NCI-H1105 treated with DMSO at 0.1 percent for 48 hours (cell line): ENCODE measurements at regions not wholly inside any gene's neighbourhood (a gene's known extent, or its start where the extent isn't known, plus 50 kb on each side); places are given as distances from the start of the nearest gene placed in this dataset.
"Not testable (repeated sequence)": the region's sequence is repeated elsewhere in the genome, so short reads cannot be mapped to it uniquely, and the experiment has no call there.

ENCODE experiments used
- DNase-seq: peaks from one replicate; lab custom pipeline; 2025; lab: John Stamatoyannopoulos, UW

DNA sequence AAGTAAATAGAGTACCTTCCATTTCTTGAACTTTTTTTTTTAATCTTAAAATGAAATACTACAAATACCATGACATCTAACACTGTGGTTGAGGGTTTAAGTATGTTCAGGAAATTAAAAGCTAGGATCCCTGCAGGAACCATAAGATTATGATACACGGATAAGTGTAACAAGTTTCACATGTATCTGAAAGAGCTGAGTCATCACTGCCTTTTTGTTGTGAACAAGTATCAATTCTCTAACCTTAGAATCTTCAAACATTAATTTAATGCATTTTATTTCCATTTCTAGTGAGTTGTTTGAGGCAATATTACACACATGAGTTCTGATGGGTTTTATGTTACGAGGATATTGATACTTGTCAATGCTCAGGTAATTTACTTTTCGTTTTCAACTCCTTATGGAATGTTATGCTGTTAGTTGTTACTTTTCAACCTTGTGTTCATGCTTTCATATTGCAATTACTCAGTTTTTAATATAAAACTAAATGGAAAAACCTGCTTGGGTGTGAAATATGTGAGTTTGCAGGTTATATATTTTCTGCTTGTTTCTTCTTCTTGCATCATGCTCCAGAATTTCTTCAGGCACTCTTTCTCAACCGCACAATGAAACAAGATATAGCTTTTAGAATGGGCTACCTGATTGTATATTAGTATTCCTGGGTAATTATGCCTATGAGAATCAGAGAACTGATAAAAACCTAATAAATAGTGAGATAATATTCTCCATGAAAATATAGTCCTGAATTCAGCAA, 361.3 kb upstream of the MTNR1B start:
- DNase-seq, result no peak

DNA sequence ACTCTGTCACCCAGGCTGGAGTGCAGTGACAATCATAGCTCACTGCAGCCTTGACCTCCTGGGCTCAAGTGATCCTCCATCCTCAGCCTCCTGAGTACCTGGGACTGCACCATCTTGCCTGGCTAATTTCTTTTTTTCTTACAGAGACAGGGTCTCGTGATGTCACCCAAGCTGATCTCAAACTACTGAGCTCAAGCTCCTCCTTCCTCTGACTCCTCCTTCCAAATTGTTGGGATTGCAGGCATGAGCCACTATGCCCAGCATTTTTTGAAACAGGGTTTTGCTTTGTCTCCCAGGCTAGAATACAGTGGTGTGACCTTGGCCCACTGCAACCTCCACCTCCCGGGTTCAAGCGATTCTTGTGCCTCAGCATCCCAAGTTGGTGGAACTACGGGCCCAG, 358.3 kb upstream of the MTNR1B start:
- no peak for DNase-seq

- not testable (repeated sequence) for DNase-seq
These were observed 351.4 kb upstream of the MTNR1B start for GRCh38 chr11:92618020-92618419.

DNA sequence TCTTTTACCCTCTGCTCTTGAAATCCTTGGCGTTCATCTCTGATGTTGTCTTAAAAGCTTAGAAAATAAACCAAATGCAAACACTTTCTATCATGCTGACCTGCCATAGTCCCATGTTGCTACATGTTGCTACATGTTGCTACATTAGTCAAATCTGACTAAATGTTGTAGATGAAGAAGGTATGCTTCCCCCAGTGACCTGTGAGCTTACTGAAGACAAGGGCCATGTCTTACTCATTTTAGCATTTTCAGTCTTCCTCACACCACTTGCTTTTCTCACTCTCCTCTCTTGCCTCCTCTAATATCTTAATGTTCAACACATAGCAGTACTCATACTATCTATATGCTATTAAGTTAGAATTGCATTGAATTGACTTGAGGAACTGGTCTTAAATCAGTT, 346.4 kb upstream of the MTNR1B start:
- no peak for DNase-seq

DNA sequence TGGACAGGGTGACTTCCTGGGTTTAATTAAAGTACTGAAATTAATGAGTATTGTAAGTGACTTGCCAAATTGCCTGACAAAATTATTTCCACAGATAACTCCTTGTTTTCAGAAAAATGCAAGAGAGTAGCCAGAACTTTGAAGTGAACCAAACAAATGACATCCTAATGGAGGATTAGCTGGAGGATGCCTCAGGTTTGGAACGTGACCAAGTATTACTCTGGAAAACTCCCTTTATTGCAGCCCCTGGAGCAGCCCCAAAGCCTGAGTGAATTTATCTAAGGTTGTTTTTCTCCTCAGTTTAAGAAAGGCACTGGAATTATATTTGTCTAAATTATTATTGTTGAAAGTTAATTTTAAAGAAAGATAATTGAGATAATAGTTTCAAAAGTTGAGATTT, 343.6 kb upstream of the MTNR1B start:
- DNase-seq, result peak; percentile 23

- DNase-seq, result no peak
These were observed 342.8 kb upstream of the MTNR1B start for GRCh38 chr11:92626624-92627023.

DNA sequence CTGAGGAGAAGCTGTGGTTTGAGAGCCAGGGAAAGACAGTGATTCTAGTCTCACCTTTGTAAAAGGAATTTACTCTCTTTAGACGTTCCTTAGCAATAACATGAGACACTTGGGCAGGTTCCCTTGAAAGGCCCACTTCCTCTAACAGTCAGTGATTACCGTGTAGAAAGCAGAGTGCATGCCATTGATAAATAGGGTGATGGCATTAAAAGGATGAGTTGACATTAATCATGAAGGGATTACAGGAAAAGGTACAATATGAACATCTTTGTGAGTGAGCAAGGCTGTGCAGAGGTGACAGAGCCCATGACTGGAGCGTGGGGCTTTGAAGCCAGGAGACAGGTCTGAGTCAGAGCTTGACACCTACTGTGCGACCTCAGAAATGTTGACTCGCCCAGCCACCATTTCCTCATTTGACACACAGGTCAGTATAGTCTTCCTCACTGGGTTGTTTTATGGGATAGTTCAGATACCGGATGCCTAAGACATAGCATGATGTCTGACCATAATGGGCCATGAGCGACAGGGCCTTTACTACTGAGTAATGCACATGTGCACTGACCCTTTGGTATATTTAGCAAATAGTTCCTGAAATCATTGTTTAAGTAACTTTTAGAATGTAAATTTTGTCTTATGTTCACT, 341.7 kb upstream of the MTNR1B start:
- no peak for DNase-seq

DNA sequence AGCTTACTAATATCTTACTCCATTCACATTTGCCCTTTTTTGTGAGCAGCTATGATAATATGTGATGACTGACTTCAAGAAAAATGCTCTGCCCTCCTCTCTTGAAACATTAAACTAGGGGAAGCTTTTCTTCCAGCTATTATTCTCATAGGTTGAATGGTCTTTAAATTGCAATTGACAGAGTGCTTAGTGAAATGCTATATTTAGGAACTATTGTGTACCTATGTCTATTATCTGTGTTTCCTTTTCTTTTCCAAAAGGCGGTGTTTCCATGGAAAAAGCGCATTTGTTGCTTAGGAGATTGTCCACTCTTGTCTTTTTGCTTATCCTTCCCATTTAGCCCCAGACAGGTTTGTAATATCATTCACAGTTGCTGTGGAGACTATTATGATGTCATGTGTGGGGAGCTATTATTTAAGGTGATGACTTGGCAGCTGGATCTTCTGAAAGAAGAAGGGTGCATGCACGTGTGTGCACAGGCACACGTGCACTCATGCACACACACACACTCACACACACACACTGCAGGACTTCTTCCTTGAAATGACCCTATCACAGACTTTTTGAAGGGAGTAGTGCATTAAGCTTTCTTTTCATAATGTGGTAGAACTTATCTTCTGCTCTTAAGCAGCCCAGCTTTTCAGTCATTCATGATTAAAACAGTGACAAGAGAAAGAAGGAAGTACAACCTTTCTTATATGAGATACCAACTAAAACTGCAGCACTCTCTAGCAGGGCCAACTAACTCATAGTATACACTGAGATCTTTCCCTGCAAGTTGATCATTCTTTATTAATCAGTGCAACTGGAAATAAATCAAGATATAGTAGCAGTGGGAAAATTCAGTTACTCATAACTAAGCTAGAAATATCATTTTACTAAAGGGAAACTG, 340.8 kb upstream of the MTNR1B start:
- peak; percentile 32 for DNase-seq

DNA sequence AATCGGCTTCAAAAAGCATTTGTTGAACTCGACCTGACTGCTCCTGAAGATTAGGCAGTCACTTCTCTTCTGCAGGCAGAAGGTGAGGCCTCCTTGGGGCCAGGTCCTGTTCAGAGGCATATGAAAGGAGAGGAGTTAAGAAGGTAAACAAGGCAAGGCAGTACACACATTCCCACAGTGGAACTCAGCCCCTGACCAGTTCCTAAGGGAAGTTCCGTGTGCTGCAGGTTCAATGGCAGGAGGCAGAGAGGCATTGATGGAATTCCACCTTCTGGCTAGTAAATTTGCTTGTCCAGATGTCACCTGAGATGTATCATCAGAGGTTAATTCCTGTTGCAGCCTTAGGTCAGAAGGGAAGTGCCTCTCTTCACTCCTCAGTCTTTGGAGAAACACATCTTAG, 337.0 kb upstream of the MTNR1B start:
- DNase-seq, result no peak

GRCh38 chr11:92633820-92634219, 335.6 kb upstream of the MTNR1B start:
- DNase-seq, result no peak

DNA sequence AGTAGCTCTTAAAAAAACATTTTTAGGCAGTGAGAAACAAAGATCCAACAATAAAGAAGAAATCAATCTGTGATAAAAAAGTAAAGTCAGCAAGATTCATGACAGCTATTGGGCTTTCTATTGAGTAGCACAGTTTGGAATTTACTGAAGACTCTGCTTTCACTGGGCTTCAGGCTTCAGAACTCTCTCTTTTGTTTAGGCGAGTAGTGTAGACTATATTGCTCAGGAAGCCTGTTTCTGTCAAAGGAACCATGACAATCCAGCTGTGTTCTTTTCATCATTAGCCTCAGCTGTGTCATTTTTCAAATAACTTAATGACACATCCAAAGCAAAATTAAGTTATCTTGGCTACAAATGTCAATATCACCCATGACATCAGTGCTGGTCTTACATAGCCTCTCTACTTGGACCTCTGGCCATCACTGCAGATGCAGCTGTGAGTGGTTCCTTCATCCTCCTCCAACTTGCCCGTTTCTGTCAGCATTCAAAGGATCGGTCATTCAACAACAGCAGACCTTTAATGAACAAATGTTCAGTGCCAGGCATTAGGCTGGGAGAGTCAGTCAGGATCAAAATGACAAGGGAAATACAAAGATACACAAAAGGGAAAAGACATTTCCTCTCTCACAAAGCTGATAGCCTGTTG, 332.8 kb upstream of the MTNR1B start:
- no peak for DNase-seq

- no peak for DNase-seq
These were observed 330.8 kb upstream of the MTNR1B start for GRCh38 chr11:92638678-92639077.

- no peak for DNase-seq
These were observed 327.1 kb upstream of the MTNR1B start for GRCh38 chr11:92642177-92642931.

DNA sequence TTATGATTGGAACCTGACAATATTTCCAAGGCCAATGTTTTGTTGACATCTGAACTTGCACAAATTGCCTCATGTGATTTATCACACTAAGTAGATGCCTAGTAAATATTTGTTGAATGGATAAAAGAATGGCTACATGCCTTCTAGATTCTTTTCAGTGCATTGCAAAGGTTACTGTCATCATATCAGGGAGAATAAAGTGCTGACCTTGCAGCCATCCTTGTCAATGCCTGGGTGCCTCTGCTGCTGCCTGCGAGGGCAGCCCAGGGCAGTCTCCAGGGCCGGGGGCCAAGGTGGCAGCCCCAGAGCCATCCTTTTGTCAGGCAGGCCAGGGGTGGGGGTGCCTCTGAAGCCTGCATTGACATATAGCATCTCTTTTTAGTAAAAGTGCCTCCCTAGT, 325.6 kb upstream of the MTNR1B start:
- DNase-seq, result no peak

- peak; percentile 97 for DNase-seq
These were observed 324.6 kb upstream of the MTNR1B start for GRCh38 chr11:92644595-92645445.

GRCh38 chr11:92651159-92651558, 318.3 kb upstream of the MTNR1B start:
- DNase-seq, result no peak

- no peak for DNase-seq
These were observed 316.0 kb upstream of the MTNR1B start for GRCh38 chr11:92653454-92653853.

GRCh38 chr11:92656783-92657182, 312.7 kb upstream of the MTNR1B start:
- no peak for DNase-seq

GRCh38 chr11:92657226-92657625, 312.2 kb upstream of the MTNR1B start:
- no peak for DNase-seq

DNA sequence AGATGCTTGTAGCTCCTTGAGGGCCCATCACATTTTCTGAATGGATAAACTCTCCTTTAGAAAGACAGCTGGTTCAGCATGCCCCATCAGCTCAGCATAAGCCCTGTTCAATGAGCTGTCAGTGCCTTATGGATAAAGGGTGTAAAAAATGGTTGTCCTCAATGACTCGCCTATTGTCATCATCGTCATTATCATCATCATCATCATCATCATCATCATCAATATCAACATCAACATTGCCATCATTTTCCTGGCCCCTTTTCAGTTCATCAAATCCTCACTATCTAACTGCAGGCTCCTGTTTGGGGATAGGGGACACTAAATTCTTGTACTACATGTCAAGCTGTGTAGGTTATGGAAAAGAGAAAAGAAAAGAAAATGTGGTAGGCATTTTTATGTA, 310.7 kb upstream of the MTNR1B start:
- no peak for DNase-seq

GRCh38 chr11:92659793-92660192, 309.7 kb upstream of the MTNR1B start:
- DNase-seq, result no peak
